Transverse colon (tissue), 4 donors: ENCODE measurements at regions not wholly inside any gene's neighbourhood (a gene's known extent, or its start where the extent isn't known, plus 50 kb on each side); places are given as distances from the start of the nearest gene placed in this dataset.

ENCODE experiments used
- CTCF ChIP-seq, 5 experiments: fragments of 200-600 bp in 3 of 5; fragments of 450-650 bp in 2 of 5; sonication (generic) in 3 of 5; IDR thresholded peaks; 1 replicate in 2 of 5; 2 replicates in 3 of 5; pipeline ENCODE4 v1.5.1; 2016 to 2017; ENCODE audit warnings: antibody characterized with exemption in 5 of 5, inconsistent platforms in 3 of 5, mild to moderate bottlenecking in 2 of 5, moderate library complexity in 1 of 5
- EP300 ChIP-seq: sonication (generic); formaldehyde crosslinking; IDR thresholded peaks from one replicate; pipeline ENCODE4 v1.6.1; 2017; ENCODE audit warnings: antibody characterized with exemption, low read depth
- POLR2A ChIP-seq: fragments of 450-650 bp; IDR thresholded peaks from one replicate; pipeline ENCODE4 v1.6.1; 2016; ENCODE audit warnings: antibody characterized with exemption, mild to moderate bottlenecking, moderate library complexity
- POLR2AphosphoS5 ChIP-seq, 3 donors: sonication (generic); formaldehyde crosslinking; IDR thresholded peaks; one replicate each; pipeline ENCODE4 v1.6.1; 2016; ENCODE audit warnings: antibody characterized with exemption in 3 of 3

- TF ChIP-seq POLR2A (no peak), POLR2AphosphoS5 (IDR thresholded peaks at IDR 0.05) (peak in 2 of 3 donors; percentile 21 to 47), CTCF (IDR thresholded peaks at IDR 0.05) (no peak), EP300 (no peak)
These were observed 74.4 kb upstream of the ATP10B start for GRCh38 chr5:160926428-160926827.
